KOPT-K1 (cell line): ENCODE measurements at regions not wholly inside any gene's neighbourhood (a gene's known extent, or its start where the extent isn't known, plus 50 kb on each side); places are given as distances from the start of the nearest gene placed in this dataset.

Experiments used
- H3K27ac ChIP-seq: fragments of 200-600 bp; sonication (generic); 2 replicates; pipeline ENCODE4 v1.5.1; 2016; ENCODE audit warnings: antibody characterized with exemption, mild to moderate bottlenecking, low read depth, low read length; ENCODE audit not compliant: poor library complexity, severe bottlenecking
- H3K36me3 ChIP-seq: fragments of 200-600 bp; sonication (generic); 2 replicates; pipeline ENCODE4 v1.5.1; 2017; ENCODE audit warnings: antibody characterized with exemption, mild to moderate bottlenecking, low read length, moderate library complexity; ENCODE audit not compliant: insufficient read depth
- H3K9me3 ChIP-seq: fragments of 200-600 bp; sonication (generic); 2 replicates; pipeline ENCODE4 v1.5.1; 2017; ENCODE audit warnings: antibody characterized with exemption, low read length, mild to moderate bottlenecking; ENCODE audit not compliant: insufficient read depth, poor library complexity, severe bottlenecking

DNA sequence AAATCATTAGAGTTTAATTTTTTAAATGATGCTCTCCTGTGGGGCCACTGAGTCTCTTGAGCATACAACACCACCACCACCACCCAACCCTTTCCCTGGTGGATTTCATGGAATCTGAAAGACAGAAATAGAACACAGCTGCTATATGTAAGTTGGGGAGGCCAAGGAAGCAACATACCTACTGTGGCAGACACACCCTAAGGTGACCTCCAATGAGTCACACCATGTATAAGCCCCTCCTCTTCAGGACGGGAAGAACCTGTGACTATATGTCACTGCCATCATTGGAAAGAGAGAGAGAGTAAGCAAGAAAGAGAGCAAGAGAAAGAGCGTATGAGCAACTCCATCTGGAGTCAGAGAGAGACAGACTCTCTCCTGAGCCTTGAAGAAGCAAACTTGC, 172.4 kb upstream of the NFE2L3 start:
- H3K9me3 ChIP-seq, result peaks cover 11% of the 10 kb centered on the region
- H3K27ac ChIP-seq, result no peak overlapping the region
- no peaks in the 10 kb centered on the region for H3K36me3 ChIP-seq

DNA sequence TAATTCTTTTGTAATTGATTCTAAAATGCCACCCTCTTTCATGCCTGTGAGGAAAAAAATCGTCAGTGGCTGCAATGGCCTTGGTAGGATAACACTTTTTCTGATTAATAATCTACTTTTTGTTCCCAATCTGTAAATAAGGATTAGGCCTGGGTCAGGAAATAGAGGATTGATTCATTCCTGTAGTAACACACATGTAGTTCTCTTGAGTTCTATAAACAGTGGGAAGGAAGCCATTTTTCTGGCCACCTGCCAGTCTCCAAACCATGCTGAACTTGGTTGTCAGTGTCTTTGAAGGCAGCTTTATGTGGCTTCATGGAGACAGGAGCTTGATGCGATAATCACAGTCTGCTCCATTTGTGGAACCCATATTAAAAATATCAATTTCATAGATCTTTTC, 169.3 kb upstream of the NFE2L3 start:
- Histone ChIP-seq H3K36me3 (no peaks in the 10 kb centered on the region), H3K9me3 (no peaks in the 10 kb centered on the region), H3K27ac (no peak overlapping the region)

DNA sequence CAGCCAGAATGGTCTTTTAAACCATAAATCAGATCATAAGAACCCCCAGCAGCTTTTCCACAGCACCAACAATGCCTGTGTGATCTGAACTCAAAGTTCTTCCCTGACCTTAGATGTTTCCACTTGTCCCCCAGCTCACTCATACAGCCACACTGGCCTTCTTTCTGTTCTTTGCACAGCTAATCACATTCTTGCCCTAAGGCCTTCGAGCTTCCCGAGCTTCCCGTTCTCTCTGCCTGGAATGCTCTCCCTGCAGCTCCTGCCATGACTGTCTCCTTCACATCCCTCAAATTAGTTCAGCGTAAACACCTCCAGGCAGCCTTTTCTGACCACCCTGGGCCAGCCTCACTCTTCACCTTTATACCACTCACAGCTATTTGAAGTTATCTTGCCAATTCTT, 166.8 kb upstream of the NFE2L3 start:
- Histone ChIP-seq H3K9me3 (no peaks in the 10 kb centered on the region), H3K36me3 (no peaks in the 10 kb centered on the region), H3K27ac (no peak overlapping the region)

DNA sequence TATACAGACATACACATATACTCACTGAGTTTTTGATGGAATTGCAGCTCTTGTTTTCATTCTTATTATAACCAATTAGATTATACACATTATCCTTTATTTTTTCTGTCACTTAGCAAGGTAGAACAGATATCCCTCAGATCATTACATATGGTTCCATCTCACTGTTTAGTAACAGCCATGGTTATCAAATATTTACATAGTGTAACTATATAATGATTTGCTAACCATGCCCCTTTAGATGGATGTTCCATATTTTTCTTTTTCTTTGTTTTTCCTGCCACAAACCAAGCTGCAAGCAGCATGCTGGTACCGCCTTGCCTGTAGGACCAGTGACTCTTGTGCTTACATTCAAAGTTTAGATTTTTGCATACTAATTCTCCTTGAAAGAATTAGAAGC, 163.4 kb upstream of the NFE2L3 start:
- Histone ChIP-seq H3K9me3 (peaks cover 4% of the 10 kb centered on the region), H3K27ac (no peak overlapping the region), H3K36me3 (no peaks in the 10 kb centered on the region)

DNA sequence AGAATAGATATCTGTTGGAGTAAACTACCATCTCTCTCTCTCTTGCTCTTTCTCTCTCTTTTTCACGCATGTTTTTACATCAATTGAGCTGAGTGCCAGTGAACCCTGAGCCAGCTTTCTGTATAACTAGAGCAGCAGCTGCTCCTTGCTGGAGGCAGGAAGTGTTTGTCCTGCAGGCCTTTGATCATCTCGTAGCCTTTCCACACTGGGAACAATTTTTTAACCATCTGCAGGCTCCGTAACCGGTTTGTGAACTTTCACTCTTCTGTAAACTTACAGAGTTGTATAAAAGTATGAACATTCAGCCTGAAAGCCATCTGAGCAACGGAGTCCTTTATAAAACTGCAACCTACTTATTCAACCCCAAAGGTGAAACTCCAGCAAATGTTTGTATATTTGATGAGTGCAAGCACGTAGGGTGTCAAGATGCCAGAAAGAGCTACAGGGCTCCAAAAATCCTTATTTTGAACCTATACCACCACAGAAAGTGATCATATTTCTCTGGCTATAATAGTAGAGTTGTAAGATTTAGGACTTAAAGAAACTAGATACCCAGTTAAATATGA, 162.8 kb upstream of the NFE2L3 start:
- no peak overlapping the region for H3K27ac ChIP-seq
- H3K9me3 ChIP-seq, result peaks cover 4% of the 10 kb centered on the region
- H3K36me3 ChIP-seq, result no peaks in the 10 kb centered on the region

DNA sequence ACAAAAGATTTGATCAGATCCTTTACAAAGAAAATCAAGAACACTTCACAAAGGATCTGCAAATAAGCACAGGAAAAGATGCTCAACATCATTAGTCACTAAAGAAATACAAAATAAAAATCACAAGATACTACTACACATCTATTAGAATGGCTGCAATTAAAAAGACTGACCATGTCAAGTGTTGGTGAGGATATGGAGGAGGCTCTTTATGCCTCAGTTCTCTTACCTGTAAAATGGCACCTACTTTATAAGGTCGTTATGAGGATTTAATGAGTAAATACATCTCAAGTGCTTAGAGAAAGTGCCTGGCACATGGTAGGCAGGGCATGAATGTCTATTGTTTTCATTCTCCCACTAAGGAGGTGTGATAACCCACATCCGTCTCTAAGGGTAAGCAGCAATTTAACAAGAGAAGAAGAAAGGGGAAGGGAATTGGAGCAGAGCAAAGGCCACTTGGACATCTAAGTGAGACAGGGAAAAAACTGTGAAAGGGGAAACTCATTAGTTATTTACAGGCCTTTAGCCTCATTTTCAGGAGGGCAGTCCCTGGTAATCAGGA, 157.5 kb upstream of the NFE2L3 start:
- no peak overlapping the region for H3K27ac ChIP-seq
- H3K36me3 ChIP-seq, result no peaks in the 10 kb centered on the region
- peaks cover 8% of the 10 kb centered on the region for H3K9me3 ChIP-seq

DNA sequence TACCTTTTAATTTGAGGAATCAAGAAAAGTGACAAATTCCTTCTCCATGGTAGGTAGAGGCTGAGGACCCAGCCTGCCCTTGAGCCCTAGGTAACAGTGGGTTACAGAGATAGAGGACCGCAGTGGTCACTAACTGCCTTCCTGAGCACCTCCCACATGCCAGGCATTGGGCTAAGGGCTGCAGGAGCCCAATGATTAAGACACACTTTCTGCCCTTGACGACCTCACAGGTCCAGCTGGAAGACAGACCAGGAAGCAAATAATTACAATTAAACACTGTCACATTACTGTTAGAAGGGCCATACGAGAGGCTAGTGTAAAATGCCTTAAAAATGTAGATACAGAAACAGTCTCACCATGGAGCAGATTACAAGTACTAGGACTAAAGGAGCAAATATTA, 156.8 kb upstream of the NFE2L3 start:
- no peak overlapping the region for H3K27ac ChIP-seq
- H3K36me3 ChIP-seq, result no peaks in the 10 kb centered on the region
- H3K9me3 ChIP-seq, result peaks cover 8% of the 10 kb centered on the region

DNA sequence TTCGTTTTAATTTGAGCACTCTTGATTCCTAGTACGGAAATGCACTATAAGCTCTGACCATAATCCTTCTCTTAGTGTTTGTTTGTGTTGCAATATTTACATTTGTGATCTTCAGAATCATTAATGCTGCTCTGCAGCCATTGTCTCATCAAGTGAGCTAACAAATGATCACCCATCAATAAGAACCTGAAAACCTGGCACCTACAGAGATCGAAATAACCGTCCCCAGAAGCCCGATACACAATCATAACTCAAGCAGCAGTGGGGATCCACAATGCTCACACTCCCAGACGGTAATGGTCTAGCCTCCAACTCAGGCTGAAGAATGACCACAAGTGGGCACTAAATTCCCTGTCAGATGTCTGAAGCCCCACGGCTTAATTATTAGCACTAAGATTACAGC, 156.0 kb upstream of the NFE2L3 start:
- Histone ChIP-seq H3K36me3 (no peaks in the 10 kb centered on the region), H3K9me3 (peaks cover 8% of the 10 kb centered on the region), H3K27ac (no peak overlapping the region)

DNA sequence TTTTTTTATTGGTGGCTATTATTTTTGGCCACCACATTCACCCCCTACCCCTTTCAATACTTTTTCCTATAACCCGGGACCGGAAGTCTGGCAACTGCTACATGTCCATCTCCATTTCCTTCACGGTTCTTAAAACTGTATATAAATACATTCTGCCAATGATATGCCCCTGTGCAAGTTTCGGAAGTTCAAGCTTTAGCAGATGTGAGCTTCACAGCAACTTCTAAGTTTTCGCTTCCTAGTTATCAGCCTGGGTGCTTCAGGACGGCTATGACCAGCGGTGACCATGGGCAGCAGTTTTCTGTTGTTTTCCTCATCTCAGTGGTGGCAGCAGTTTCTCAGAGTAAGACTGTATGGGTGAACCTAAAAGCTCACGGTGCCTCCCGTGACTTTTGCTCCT, 153.5 kb upstream of the NFE2L3 start:
- Histone ChIP-seq H3K36me3 (no peaks in the 10 kb centered on the region), H3K9me3 (peaks cover 5% of the 10 kb centered on the region), H3K27ac (no peak overlapping the region)

DNA sequence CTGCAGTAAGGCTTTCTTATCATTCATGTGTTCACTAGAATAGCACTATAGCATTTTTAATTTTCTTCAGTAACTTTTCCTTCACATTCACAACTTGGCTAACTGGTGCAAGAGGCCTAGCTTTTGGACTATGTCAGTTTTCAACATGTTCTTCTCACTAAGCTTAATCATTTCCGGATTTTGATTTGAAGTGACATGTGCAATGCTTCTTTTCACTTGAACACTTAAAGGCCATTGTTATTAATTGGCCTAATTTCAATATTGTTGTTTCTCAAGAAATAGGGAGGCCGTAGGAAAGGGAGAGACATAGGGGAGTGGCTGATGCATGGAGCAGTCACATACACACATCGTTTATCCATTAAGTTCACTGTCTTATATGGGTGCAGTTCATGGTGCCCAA, 151.2 kb upstream of the NFE2L3 start:
- Histone ChIP-seq H3K36me3 (no peaks in the 10 kb centered on the region), H3K27ac (no peak overlapping the region), H3K9me3 (no peaks in the 10 kb centered on the region)

DNA sequence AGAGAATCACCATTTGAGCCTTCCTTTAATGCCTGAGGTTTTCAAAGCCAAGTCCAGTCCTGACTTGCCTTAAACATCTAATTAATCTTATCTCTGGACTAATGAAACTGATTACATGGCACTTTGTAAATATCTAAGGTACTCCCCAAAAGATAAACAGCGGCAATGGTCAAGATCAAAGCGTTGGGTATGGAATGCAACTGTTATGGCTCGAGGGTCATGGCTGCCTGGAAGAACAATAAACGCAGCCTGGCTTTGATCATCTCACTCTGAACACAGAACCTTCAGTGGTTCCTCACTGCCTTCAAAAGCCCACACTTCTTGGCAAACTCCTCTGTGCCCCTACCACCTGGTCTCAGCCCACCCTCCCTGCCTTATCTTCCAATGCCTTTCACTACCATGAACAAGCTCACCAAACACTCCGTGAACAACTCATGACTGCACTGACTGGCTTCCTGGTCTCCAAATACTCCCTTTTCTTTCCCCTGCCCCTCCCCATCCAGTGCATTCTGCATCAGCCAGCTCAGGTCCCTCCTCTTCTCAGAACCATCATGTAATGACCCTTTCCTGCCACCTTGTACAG, 150.2 kb upstream of the NFE2L3 start:
- Histone ChIP-seq H3K36me3 (no peaks in the 10 kb centered on the region), H3K27ac (no peak overlapping the region), H3K9me3 (no peaks in the 10 kb centered on the region)

DNA sequence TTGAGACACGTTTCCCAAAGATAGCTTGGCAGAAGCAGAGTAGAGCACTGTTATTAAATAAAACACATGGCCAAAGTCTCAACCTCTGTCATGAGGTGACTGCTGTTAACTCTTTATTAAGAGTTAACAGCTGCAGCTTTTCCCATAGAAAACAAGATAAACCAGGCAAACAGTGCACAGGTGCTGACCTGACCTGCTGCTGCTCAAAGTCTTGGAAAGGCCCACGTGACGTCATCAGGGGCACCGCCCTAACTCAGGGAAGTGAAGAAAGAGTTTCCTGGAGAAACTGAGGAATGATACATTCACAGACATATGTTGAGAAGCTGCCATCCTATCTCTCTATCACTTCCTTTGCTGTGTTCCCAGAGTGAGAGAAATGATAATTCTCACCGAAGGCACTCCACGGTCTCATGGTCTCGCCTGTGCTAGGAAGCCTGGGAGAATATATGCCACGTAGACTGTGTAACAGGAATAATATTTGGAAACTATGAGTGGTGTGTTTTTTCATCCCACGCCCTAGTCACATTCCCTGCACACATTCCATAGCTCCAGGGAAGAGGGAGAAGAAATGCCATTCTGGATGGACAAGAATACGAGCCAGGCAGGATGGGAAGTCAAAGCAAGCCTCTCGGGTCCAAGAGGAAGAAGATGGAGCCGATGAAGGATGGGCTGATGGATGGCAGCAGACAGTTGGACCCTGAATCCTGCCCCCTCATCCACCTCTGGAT, 146.2 kb upstream of the NFE2L3 start:
- H3K36me3 ChIP-seq, result no peaks in the 10 kb centered on the region
- no peaks in the 10 kb centered on the region for H3K9me3 ChIP-seq
- H3K27ac ChIP-seq, result no peak overlapping the region

DNA sequence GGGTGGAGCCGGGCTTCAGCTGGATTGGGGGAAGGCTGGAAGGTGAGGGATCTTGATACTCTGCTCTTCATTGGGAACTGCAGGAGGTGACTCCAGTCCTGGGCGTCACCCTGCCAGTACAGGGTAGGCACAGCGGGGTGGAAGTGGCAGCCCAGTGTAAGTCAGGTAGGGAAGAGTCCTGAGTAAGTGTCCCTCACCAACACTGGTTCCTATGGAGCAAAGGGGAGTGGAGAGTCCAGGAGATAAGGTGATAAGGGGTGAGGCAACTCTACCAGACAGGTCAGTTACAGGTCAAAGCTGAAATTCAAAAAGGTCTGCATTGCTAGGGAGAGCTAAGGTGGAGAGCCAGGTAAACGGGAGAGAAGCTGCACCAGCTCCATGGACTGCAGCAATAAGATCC, 145.6 kb upstream of the NFE2L3 start:
- Histone ChIP-seq H3K27ac (no peak overlapping the region), H3K9me3 (no peaks in the 10 kb centered on the region), H3K36me3 (no peaks in the 10 kb centered on the region)

DNA sequence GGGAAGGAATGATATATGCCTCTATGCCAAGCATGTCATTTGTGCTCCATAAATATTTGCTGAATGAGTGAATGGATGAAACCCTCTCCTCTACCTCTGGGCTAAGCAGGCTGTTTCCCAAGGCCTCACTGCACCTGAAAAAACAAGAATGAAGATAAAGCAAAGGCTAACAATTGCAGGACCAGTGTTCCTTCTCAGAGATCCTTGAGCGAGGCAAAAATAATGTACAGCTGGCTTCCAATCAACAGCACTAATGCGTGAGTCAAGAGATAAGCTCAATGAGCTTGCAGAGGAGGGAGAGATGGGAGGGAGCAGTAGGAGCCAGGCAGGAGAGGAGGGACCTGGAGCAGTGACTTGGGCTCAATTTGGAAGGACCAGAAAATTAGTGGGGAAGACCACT, 144.5 kb upstream of the NFE2L3 start:
- Histone ChIP-seq H3K36me3 (no peaks in the 10 kb centered on the region), H3K27ac (no peak overlapping the region), H3K9me3 (no peaks in the 10 kb centered on the region)

DNA sequence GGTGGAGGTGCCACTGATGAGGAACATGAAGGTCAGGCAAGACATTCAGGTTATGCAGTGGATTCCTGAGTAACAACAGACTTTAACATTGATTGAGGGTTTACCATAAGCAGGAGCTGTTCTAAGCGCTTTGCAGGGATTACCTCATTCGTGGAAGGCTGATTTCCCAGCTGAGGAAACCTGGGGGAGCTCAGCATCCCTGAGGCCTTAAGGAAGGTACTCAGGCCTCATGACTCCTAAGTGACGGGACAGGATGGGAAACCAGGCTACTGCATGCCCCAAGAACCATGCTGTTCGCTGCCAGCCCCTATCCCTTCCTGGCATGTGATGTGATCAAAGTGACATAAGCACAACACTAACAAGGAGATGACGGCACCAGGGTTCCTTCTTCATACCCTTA, 143.6 kb upstream of the NFE2L3 start:
- no peaks in the 10 kb centered on the region for H3K9me3 ChIP-seq
- H3K36me3 ChIP-seq, result no peaks in the 10 kb centered on the region
- H3K27ac ChIP-seq, result no peak overlapping the region
